ENCODE measurements at regions not wholly inside any gene's neighbourhood (a gene's known extent, or its start where the extent isn't known, plus 50 kb on each side); places are given as distances from the start of the nearest gene placed in this dataset.

- TF ChIP-seq, protein P1, sequence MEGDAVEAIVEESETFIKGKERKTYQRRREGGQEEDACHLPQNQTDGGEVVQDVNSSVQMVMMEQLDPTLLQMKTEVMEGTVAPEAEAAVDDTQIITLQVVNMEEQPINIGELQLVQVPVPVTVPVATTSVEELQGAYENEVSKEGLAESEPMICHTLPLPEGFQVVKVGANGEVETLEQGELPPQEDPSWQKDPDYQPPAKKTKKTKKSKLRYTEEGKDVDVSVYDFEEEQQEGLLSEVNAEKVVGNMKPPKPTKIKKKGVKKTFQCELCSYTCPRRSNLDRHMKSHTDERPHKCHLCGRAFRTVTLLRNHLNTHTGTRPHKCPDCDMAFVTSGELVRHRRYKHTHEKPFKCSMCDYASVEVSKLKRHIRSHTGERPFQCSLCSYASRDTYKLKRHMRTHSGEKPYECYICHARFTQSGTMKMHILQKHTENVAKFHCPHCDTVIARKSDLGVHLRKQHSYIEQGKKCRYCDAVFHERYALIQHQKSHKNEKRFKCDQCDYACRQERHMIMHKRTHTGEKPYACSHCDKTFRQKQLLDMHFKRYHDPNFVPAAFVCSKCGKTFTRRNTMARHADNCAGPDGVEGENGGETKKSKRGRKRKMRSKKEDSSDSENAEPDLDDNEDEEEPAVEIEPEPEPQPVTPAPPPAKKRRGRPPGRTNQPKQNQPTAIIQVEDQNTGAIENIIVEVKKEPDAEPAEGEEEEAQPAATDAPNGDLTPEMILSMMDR (IDR thresholded peaks at IDR 0.05; ENCODE audit: insufficient read depth, low read depth, low read length), result no peak
- TF ChIP-seq EZH2 (IDR thresholded peaks at IDR 0.05; ENCODE audit: insufficient read depth, low read length), result no peak
These were observed 84.5 kb downstream of the TMEM167A start for GRCh38 chr5:82992646-82993045.
